Mammary epithelial cell (primary cell): ENCODE measurements at regions not wholly inside any gene's neighbourhood (a gene's known extent, or its start where the extent isn't known, plus 50 kb on each side); places are given as distances from the start of the nearest gene placed in this dataset.

Experiments
- CTCF ChIP-seq, 2 donors: IDR thresholded peaks in 1 of 2; conservative IDR thresholded peaks in 1 of 2; 2 replicates each; pipeline ENCODE4 v1.5.1; 2011 to 2012; ENCODE audit warnings: inconsistent platforms in 2 of 2, low read length in 2 of 2, mild to moderate bottlenecking in 2 of 2, control low read depth in 1 of 2, low read depth in 1 of 2; ENCODE audit not compliant: insufficient read depth in 1 of 2; ENCODE audit errors: extremely low read depth in 1 of 2
- EZH2 ChIP-seq: IDR thresholded peaks from 2 replicates; pipeline ENCODE4 v1.6.1; 2012; ENCODE audit warnings: low read length, inconsistent platforms, borderline replicate concordance

- no peak for TF ChIP-seq CTCF (conservative IDR thresholded peaks at IDR 0.05 in 1 of 2, IDR thresholded peaks at IDR 0.05 in 1 of 2; ENCODE audit: extremely low read depth in 1 of 2, insufficient read depth in 1 of 2, low read depth in 1 of 2, low read length in 2 of 2)
- no peak for TF ChIP-seq EZH2
Observed at GRCh38 chr7:68324621-68325020, 1273.7 kb upstream of the AUTS2 start.
